ENCODE measurements at regions not wholly inside any gene's neighbourhood (a gene's known extent, or its start where the extent isn't known, plus 50 kb on each side); places are given as distances from the start of the nearest gene placed in this dataset.

DNA sequence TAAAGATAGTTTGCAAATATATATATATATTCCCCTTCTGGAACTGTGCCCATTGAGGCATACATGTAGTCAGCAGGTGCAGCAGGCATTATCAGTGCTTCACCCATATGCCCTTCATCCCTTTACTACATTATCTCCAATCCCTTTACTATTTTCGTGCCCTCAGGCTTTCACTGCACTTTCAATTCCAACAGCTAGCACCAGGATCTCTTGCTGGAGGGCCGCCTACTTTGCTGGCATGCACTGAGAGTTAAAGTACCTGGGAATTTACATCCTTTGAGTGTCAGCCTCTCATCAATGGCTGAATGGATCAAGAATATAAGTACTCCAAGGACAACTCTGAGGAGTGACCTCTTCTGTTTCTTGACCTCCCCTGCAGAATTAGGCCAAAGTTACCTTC lies 222.1 kb upstream of the CFAP20DC start:
- no peak for DNase-seq (ENCODE audit: extremely low spot score, unreplicated experiment)
- Mint-ChIP-seq H3K4me3 (ENCODE audit: unreplicated experiment) (no peak overlapping the region), H3K27me3 (ENCODE audit: unreplicated experiment) (peaks cover 4% of the 10 kb centered on the region)

DNA sequence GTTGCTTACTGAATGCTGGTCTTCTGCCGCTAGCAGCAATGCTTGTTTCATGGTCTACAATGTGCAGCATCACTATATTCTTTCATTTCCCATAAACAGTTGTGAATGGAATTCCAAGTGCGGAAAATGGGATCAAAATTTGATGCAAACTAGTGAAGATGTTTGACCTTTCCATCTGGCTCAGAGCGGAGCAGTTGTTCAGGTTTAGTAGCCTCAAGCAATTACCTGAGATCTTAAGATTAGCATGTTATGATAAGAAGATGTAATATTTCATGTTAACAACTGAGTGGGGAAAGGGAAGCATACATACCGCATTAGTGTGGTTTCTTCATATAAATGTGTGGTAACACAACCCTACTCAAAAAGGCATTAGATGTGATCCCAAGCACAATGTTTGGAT lies 221.1 kb upstream of the CFAP20DC start:
- Mint-ChIP-seq H3K4me1 (ENCODE audit: unreplicated experiment) (no peaks in the 10 kb centered on the region), H3K4me3 (ENCODE audit: unreplicated experiment) (no peak overlapping the region), H3K27me3 (ENCODE audit: unreplicated experiment) (no peaks in the 10 kb centered on the region), H3K27ac (ENCODE audit: unreplicated experiment) (no peak overlapping the region), H3K36me3 (ENCODE audit: unreplicated experiment) (no peaks in the 10 kb centered on the region), H3K9me3 (ENCODE audit: unreplicated experiment) (no peaks in the 10 kb centered on the region)
- no peak for DNase-seq (ENCODE audit: extremely low spot score, unreplicated experiment)
- TF ChIP-seq, protein P1, sequence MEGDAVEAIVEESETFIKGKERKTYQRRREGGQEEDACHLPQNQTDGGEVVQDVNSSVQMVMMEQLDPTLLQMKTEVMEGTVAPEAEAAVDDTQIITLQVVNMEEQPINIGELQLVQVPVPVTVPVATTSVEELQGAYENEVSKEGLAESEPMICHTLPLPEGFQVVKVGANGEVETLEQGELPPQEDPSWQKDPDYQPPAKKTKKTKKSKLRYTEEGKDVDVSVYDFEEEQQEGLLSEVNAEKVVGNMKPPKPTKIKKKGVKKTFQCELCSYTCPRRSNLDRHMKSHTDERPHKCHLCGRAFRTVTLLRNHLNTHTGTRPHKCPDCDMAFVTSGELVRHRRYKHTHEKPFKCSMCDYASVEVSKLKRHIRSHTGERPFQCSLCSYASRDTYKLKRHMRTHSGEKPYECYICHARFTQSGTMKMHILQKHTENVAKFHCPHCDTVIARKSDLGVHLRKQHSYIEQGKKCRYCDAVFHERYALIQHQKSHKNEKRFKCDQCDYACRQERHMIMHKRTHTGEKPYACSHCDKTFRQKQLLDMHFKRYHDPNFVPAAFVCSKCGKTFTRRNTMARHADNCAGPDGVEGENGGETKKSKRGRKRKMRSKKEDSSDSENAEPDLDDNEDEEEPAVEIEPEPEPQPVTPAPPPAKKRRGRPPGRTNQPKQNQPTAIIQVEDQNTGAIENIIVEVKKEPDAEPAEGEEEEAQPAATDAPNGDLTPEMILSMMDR (IDR thresholded peaks at IDR 0.05) = no peak

More for the DNA sequence above, 222.1 kb upstream of the CFAP20DC start:
- Mint-ChIP-seq H3K9me3 (ENCODE audit: unreplicated experiment) (no peaks in the 10 kb centered on the region), H3K36me3 (ENCODE audit: unreplicated experiment) (no peaks in the 10 kb centered on the region), H3K27ac (ENCODE audit: unreplicated experiment) (no peak overlapping the region), H3K4me1 (ENCODE audit: unreplicated experiment) (no peaks in the 10 kb centered on the region)
- TF ChIP-seq, protein P1 (IDR thresholded peaks at IDR 0.05) = no peak

DNA sequence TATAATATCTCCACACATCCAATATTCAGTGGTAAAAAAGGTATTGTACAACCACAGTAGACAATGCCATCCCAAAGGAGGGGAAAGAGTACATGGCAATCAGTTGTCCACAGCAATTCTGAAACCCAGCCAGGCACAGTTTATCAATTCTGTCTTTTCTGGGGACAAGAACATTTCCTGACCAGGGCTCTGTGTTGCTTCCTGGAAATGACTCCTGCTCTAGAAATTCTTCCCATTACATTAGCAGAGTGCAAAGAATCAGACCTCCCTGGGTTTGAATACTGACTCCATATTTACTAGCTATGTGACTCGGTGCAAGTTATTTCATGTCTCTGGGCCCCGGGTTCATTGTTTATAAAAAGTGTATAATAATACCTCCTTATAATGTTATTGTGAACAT lies 220.4 kb upstream of the CFAP20DC start:
- Mint-ChIP-seq H3K9me3 (ENCODE audit: unreplicated experiment) (no peaks in the 10 kb centered on the region), H3K36me3 (ENCODE audit: unreplicated experiment) (no peaks in the 10 kb centered on the region), H3K4me3 (ENCODE audit: unreplicated experiment) (no peak overlapping the region), H3K4me1 (ENCODE audit: unreplicated experiment) (peaks cover 3% of the 10 kb centered on the region), H3K27me3 (ENCODE audit: unreplicated experiment) (no peaks in the 10 kb centered on the region), H3K27ac (ENCODE audit: unreplicated experiment) (no peak overlapping the region)
- TF ChIP-seq, protein P1 (IDR thresholded peaks at IDR 0.05) = no peak
- DNase-seq (ENCODE audit: extremely low spot score, unreplicated experiment) = no peak

DNA sequence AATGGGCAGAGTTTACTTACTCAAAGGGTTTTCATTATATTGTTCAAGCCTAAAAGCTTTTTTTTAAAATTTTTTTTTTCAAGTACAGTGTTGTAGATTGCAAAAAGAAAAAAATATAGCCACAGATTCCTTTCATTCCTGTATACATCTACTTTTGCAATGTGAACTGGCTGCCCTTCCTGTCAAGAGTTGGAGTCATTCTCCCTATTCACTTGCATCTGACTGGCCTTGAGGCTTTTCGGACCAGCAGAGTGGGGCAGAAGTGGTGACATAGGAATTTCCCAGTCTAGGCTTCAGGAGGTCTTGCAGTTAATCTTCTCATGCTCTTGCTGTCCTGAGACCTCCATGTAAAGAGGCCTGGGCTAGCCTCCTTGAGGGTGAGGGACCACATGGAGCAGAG lies 218.3 kb upstream of the CFAP20DC start:
- no peak overlapping the region for H3K27ac Mint-ChIP-seq (ENCODE audit: unreplicated experiment)
- no peaks in the 10 kb centered on the region for H3K27me3 Mint-ChIP-seq (ENCODE audit: unreplicated experiment)
- TF ChIP-seq, protein P1 (IDR thresholded peaks at IDR 0.05) = no peak
- peaks cover 3% of the 10 kb centered on the region for H3K4me1 Mint-ChIP-seq (ENCODE audit: unreplicated experiment)
- H3K9me3 Mint-ChIP-seq (ENCODE audit: unreplicated experiment) = no peaks in the 10 kb centered on the region
- no peak overlapping the region for H3K4me3 Mint-ChIP-seq (ENCODE audit: unreplicated experiment)
- no peak for DNase-seq (ENCODE audit: extremely low spot score, unreplicated experiment)
- no peaks in the 10 kb centered on the region for H3K36me3 Mint-ChIP-seq (ENCODE audit: unreplicated experiment)

DNA sequence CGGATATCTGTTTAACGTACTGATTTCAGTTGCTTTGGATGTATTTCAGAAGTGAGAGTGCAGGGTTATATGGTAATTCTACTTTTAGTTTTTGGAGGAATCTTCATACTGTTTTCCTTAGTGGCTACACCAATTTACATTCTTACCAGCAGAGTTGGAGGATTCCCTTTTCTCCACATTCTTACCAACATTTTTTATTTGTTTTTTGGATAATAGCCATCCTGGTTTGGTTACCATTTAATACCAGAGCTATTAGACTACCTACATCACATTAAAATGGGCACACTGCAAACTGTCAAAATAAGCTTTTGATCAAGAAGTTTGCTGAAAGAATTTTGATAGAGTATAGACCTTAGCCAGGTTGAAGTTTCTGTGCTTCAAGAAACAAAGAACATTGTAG lies 217.2 kb upstream of the CFAP20DC start:
- no peak overlapping the region for H3K27ac Mint-ChIP-seq (ENCODE audit: unreplicated experiment)
- no peak for DNase-seq (ENCODE audit: extremely low spot score, unreplicated experiment)
- H3K4me1 Mint-ChIP-seq (ENCODE audit: unreplicated experiment) = peaks cover 3% of the 10 kb centered on the region
- TF ChIP-seq, protein P1 (IDR thresholded peaks at IDR 0.05) = no peak
- H3K36me3 Mint-ChIP-seq (ENCODE audit: unreplicated experiment) = no peaks in the 10 kb centered on the region
- no peaks in the 10 kb centered on the region for H3K9me3 Mint-ChIP-seq (ENCODE audit: unreplicated experiment)
- H3K4me3 Mint-ChIP-seq (ENCODE audit: unreplicated experiment) = no peak overlapping the region
- H3K27me3 Mint-ChIP-seq (ENCODE audit: unreplicated experiment) = no peaks in the 10 kb centered on the region

Data from osteocyte (in vitro differentiated cells).